Sigmoid colon (tissue), 6 donors: ENCODE measurements at regions not wholly inside any gene's neighbourhood (a gene's known extent, or its start where the extent isn't known, plus 50 kb on each side); places are given as distances from the start of the nearest gene placed in this dataset.

Experiments
- DNase-seq: peaks from one replicate; pipeline ENCODE4 v3.0.0-alpha.2; 2019
- H3K27ac ChIP-seq, 4 donors: fragments of 200-600 bp; sonication (generic); one replicate each; pipeline ENCODE4 v1.5.1; 2016 to 2019; ENCODE audit warnings: mild to moderate bottlenecking in 1 of 4
- H3K27me3 ChIP-seq, 3 donors: fragments of 200-600 bp; sonication (generic); one replicate each; pipeline ENCODE4 v1.5.1; 2019; ENCODE audit warnings: mild to moderate bottlenecking in 1 of 3
- H3K36me3 ChIP-seq, 4 donors: fragments of 200-600 bp; sonication (generic); one replicate each; pipeline ENCODE4 v1.5.1; 2016 to 2019
- H3K4me1 ChIP-seq, 4 donors: fragments of 200-600 bp; sonication (generic); one replicate each; pipeline ENCODE4 v1.5.1; 2017 to 2019
- H3K4me3 ChIP-seq, 4 donors: fragments of 200-600 bp; sonication (generic); one replicate each; pipeline ENCODE4 v1.5.1; 2017 to 2019; ENCODE audit warnings: mild to moderate bottlenecking in 2 of 4, moderate library complexity in 1 of 4
- H3K9me3 ChIP-seq, 4 donors: fragments of 200-600 bp in 3 of 4; sonication (generic) in 3 of 4; one replicate each; pipeline versions ENCODE4 v1.5.1 to v1.6.1; 2013 to 2019
- CTCF ChIP-seq, 4 experiments: fragments of 450-650 bp in 3 of 4; fragments of 200-600 bp in 1 of 4; IDR thresholded peaks; one replicate each; pipeline ENCODE4 v1.5.1; 2016 to 2019; ENCODE audit warnings: antibody characterized with exemption in 4 of 4, mild to moderate bottlenecking in 3 of 4, moderate library complexity in 2 of 4
- EP300 ChIP-seq, 4 donors: sonication (generic); formaldehyde crosslinking; IDR thresholded peaks; one replicate each; pipeline ENCODE4 v1.6.1; 2017; ENCODE audit warnings: antibody characterized with exemption in 4 of 4
- POLR2A ChIP-seq, 2 donors: fragments of 450-650 bp; IDR thresholded peaks; one replicate each; pipeline ENCODE4 v1.6.1; 2016; ENCODE audit warnings: antibody characterized with exemption in 2 of 2, mild to moderate bottlenecking in 2 of 2, moderate library complexity in 2 of 2
- POLR2AphosphoS5 ChIP-seq, 4 donors: sonication (generic); formaldehyde crosslinking; IDR thresholded peaks; one replicate each; pipeline ENCODE4 v1.6.1; 2017; ENCODE audit warnings: antibody characterized with exemption in 4 of 4
- WGBS, 2 donors: extraction: QIAGEN DNeasy Blood & Tissue Kit; methylation state at CpG; one replicate each; pipeline ENCODE4 v1.1.7; 2013; 5-methylcytosine and 5-hydroxymethylcytosine counted together
- intact Hi-C: fragments of 100-400 bp; cut with DNase I; formaldehyde crosslinking; loops from one replicate; pipeline ENCODE4 v1.15.1; 2023
- donor health status: healthy with polysubstance abuse.
- donor health status: healthy.

GRCh38 chr7:33671531-33672262 is 233.6 kb upstream of the BMPER start:
- WGBS, 2 donors: 38 to 59% methylated on average over 3 of the region's 3 CpGs
- Histone ChIP-seq H3K4me3 (no peak overlapping the region), H3K36me3 (no peaks in the 10 kb centered on the region), H3K27me3 (no peaks in the 10 kb centered on the region), H3K27ac (no peak overlapping the region), H3K4me1 (no peaks in the 10 kb centered on the region), H3K9me3 (no peaks in the 10 kb centered on the region)
- intact Hi-C loops: no loop called here
- no peak for DNase-seq
- TF ChIP-seq EP300 (IDR thresholded peaks at IDR 0.05) (no peak), POLR2AphosphoS5 (IDR thresholded peaks at IDR 0.05) (no peak), POLR2A (IDR thresholded peaks at IDR 0.05) (no peak), CTCF (IDR thresholded peaks at IDR 0.05) (no peak)

- 81 to 91% methylated on average over 4 of the region's 4 CpGs for WGBS, 2 donors
- H3K4me3 ChIP-seq: no peak overlapping the region
- H3K27ac ChIP-seq: no peak overlapping the region
- H3K36me3 ChIP-seq: no peaks in the 10 kb centered on the region
- no peaks in the 10 kb centered on the region for H3K27me3 ChIP-seq
- H3K9me3 ChIP-seq: no peaks in the 10 kb centered on the region
- no peaks in the 10 kb centered on the region for H3K4me1 ChIP-seq
- TF ChIP-seq EP300 (IDR thresholded peaks at IDR 0.05): no peak
- TF ChIP-seq POLR2A (IDR thresholded peaks at IDR 0.05): no peak
- no peak for TF ChIP-seq POLR2AphosphoS5 (IDR thresholded peaks at IDR 0.05)
- TF ChIP-seq CTCF (IDR thresholded peaks at IDR 0.05): no peak
- intact Hi-C loops: no loop called here
- DNase-seq: no peak
Observed at GRCh38 chr7:33673029-33673700, 232.2 kb upstream of the BMPER start.

- Histone ChIP-seq H3K4me3 (no peak overlapping the region), H3K36me3 (no peaks in the 10 kb centered on the region), H3K27me3 (no peaks in the 10 kb centered on the region), H3K4me1 (no peaks in the 10 kb centered on the region), H3K27ac (no peak overlapping the region), H3K9me3 (no peaks in the 10 kb centered on the region)
- no peak for DNase-seq
- TF ChIP-seq POLR2AphosphoS5 (IDR thresholded peaks at IDR 0.05) (no peak), POLR2A (IDR thresholded peaks at IDR 0.05) (no peak), EP300 (IDR thresholded peaks at IDR 0.05) (no peak), CTCF (IDR thresholded peaks at IDR 0.05) (no peak)
- WGBS, 2 donors: 90 to 92% methylated on average over 4 of the region's 4 CpGs
- intact Hi-C loops: no loop called here
Observed at GRCh38 chr7:33674804-33675411, 230.4 kb upstream of the BMPER start.

GRCh38 chr7:33677556-33677955 is 227.8 kb upstream of the BMPER start:
- TF ChIP-seq EP300 (IDR thresholded peaks at IDR 0.05) (no peak), CTCF (IDR thresholded peaks at IDR 0.05) (no peak), POLR2AphosphoS5 (IDR thresholded peaks at IDR 0.05) (no peak), POLR2A (IDR thresholded peaks at IDR 0.05) (no peak)

More at GRCh38 chr7:33677556-33677955, 227.8 kb upstream of the BMPER start:
- Histone ChIP-seq H3K27me3 (no peaks in the 10 kb centered on the region), H3K9me3 (no peaks in the 10 kb centered on the region), H3K4me3 (no peak overlapping the region), H3K27ac (no peak overlapping the region), H3K4me1 (no peaks in the 10 kb centered on the region), H3K36me3 (no peaks in the 10 kb centered on the region)
- WGBS, 2 donors: 77 to 93% methylated on average over 4 of the region's 4 CpGs
- intact Hi-C loops: no loop called here
- DNase-seq: no peak
